ENCODE measurements at regions not wholly inside any gene's neighbourhood (a gene's known extent, or its start where the extent isn't known, plus 50 kb on each side); places are given as distances from the start of the nearest gene placed in this dataset.

DNA sequence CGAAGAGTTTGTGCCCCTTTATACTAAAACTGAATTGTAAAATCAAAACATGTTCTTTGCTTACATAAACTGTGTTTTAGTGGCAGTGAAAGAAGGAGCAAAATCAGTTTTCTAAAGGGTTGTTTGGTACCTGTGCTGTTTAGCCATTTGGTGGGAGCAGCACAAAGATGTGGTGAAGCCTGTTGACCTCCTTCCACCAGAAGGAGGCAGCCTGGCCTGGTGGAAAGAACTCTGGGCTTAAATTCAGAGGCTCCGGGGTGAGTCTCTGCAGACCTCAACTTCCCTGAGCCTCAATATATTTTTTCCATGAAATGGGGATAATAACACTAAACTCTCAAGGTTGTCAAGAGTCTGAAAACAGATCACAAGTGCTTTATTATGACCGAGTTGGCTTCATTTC is 502.5 kb downstream of the VRK1 start:
- BruUV-seq (replicated peaks) = no TSS peak
- H3K27me3 ChIP-seq (ENCODE audit: control insufficient read depth, insufficient read depth, low read length) = no peaks in the 10 kb centered on the region
- no peak overlapping the region for H3K23ac ChIP-seq (ENCODE audit: low read depth, low read length)
- no peak for TF ChIP-seq CTCF (conservative IDR thresholded peaks at IDR 0.05; ENCODE audit: low read depth, low read length)
- no peak for TF ChIP-seq SMC3 (IDR thresholded peaks at IDR 0.05; ENCODE audit: low read depth, low read length)
- no peak for TF ChIP-seq MXI1 (IDR thresholded peaks at IDR 0.05; ENCODE audit: borderline replicate concordance, low read depth, low read length)
- no peak for TF ChIP-seq CHD1 (IDR thresholded peaks at IDR 0.05; ENCODE audit: low read depth, low read length)
- TF ChIP-seq, protein P1, sequence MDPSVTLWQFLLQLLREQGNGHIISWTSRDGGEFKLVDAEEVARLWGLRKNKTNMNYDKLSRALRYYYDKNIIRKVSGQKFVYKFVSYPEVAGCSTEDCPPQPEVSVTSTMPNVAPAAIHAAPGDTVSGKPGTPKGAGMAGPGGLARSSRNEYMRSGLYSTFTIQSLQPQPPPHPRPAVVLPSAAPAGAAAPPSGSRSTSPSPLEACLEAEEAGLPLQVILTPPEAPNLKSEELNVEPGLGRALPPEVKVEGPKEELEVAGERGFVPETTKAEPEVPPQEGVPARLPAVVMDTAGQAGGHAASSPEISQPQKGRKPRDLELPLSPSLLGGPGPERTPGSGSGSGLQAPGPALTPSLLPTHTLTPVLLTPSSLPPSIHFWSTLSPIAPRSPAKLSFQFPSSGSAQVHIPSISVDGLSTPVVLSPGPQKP (IDR thresholded peaks at IDR 0.05; ENCODE audit: borderline replicate concordance, low read depth, low read length) = no peak
- no peak for TF ChIP-seq CEBPB (IDR thresholded peaks at IDR 0.05; ENCODE audit: low read depth, low read length)
- no peak overlapping the region for H3K18ac ChIP-seq (ENCODE audit: low read depth, low read length)
- no peak overlapping the region for H2BK120ac ChIP-seq (ENCODE audit: low read depth, low read length)
- no peak overlapping the region for H2AFZ ChIP-seq (replicated peaks; ENCODE audit: low read length, poor library complexity)
- H3K9me1 ChIP-seq (ENCODE audit: insufficient read depth, low read length) = no peaks in the 10 kb centered on the region
- no peak overlapping the region for H3K27ac ChIP-seq (ENCODE audit: insufficient read depth, low read length)
- no peaks in the 10 kb centered on the region for H3K4me1 ChIP-seq (ENCODE audit: control insufficient read depth, insufficient read depth, low read length)
- dilution Hi-C loops (cut with HindIII; ENCODE audit: low sequenced_read_pairs, unreplicated experiment) (no loop called here), in situ Hi-C loops (cut with MboI; ENCODE audit: low sequenced_read_pairs) (no loop called here), intact Hi-C loops (cut with micrococcal nuclease) (no loop called here)
- 20% methylated on average over 1 of the region's 3 CpGs; no CpG with 5 or more reads in 1 of the 2 experiments for WGBS, 2 experiments (ENCODE audit: extremely low coverage in 2 of 2, insufficient read length in 1 of 2)
- no peak overlapping the region for H4K5ac ChIP-seq (ENCODE audit: low read depth, low read length)
- no peak overlapping the region for H4K91ac ChIP-seq (ENCODE audit: insufficient read depth, low read depth, low read length)
- no peak overlapping the region for H2BK15ac ChIP-seq (ENCODE audit: low read depth, low read length)
- CTCF ChIA-PET = no interaction called here
- H3K79me1 ChIP-seq (ENCODE audit: low read depth in 1 of 2, low read length in 2 of 2) = no peaks in the 10 kb centered on the region
- H2AK5ac ChIP-seq (ENCODE audit: low read depth, low read length) = no peak overlapping the region
- POLR2A ChIA-PET (ENCODE audit: unreplicated experiment) = no interaction called here
- ATAC-seq (ENCODE audit: low read depth) (no peak), DNase-seq (no peak)
- no peak overlapping the region for H4K8ac ChIP-seq (ENCODE audit: low read depth in 2 of 2, low read length in 2 of 2)
- no peak overlapping the region for H3K4ac ChIP-seq (ENCODE audit: low read depth, low read length)
- no peak overlapping the region for H2BK20ac ChIP-seq (ENCODE audit: low read depth, low read length)
- H3K9ac ChIP-seq (ENCODE audit: low read depth, low read length) = no peak overlapping the region
- H3K4me2 ChIP-seq (ENCODE audit: low read depth, low read length) = no peak overlapping the region
- no peaks in the 10 kb centered on the region for H4K20me1 ChIP-seq (ENCODE audit: insufficient read depth, low read length)
- no peaks in the 10 kb centered on the region for H3K36me3 ChIP-seq (ENCODE audit: control insufficient read depth, insufficient read depth, low read length)
- no peak overlapping the region for H2AK9ac ChIP-seq (replicated peaks; ENCODE audit: low read depth, low read length, poor library complexity)
- no peak overlapping the region for H3K14ac ChIP-seq (replicated peaks; ENCODE audit: low read depth, low read length)
- no peak overlapping the region for H3K4me3 ChIP-seq (ENCODE audit: insufficient read depth, low read depth, low read length)
- H2BK5ac ChIP-seq (ENCODE audit: low read depth, low read length, poor library complexity, severe bottlenecking) = no peak overlapping the region
- peaks cover 13% of the 10 kb centered on the region for H3K9me3 ChIP-seq (ENCODE audit: control insufficient read depth, insufficient read depth, low read length)
- no peak overlapping the region for H3K56ac ChIP-seq (ENCODE audit: extremely low read depth, insufficient read depth, low read length)

Data from IMR-90 (cell line).